GM19455 (cell line): ENCODE measurements at regions not wholly inside any gene's neighbourhood (a gene's known extent, or its start where the extent isn't known, plus 50 kb on each side); places are given as distances from the start of the nearest gene placed in this dataset.

Experiments used
- ATAC-seq: cut with Tn5 transposase; IDR thresholded peaks from one replicate; pipeline ENCODE4 v1.9.1; 2021; ENCODE audit not compliant: unreplicated experiment

- no peak for ATAC-seq
Measured at GRCh38 chr5:3654515-3654914, 58.9 kb downstream of the IRX1 start.

GRCh38 chr5:3656803-3657202 is 61.2 kb downstream of the IRX1 start:
- ATAC-seq: no peak

- no peak for ATAC-seq
Measured at GRCh38 chr5:3657364-3658022, 61.9 kb downstream of the IRX1 start.

GRCh38 chr5:3658929-3659328 is 63.3 kb downstream of the IRX1 start:
- no peak for ATAC-seq

- ATAC-seq: no peak
Measured at GRCh38 chr5:3659907-3660306, 64.3 kb downstream of the IRX1 start.

- ATAC-seq: no peak
Measured at GRCh38 chr5:3660630-3661029, 65.0 kb downstream of the IRX1 start.

GRCh38 chr5:3661755-3662296 is 66.2 kb downstream of the IRX1 start:
- ATAC-seq: no peak

GRCh38 chr5:3662344-3662743 is 66.7 kb downstream of the IRX1 start:
- ATAC-seq: no peak

GRCh38 chr5:3671337-3671736 is 75.7 kb downstream of the IRX1 start:
- ATAC-seq: no peak

GRCh38 chr5:3678801-3679200 is 83.2 kb downstream of the IRX1 start:
- ATAC-seq: no peak

GRCh38 chr5:3680821-3681220 is 85.2 kb downstream of the IRX1 start:
- ATAC-seq: no peak

GRCh38 chr5:3684118-3684517 is 88.5 kb downstream of the IRX1 start:
- no peak for ATAC-seq

- no peak for ATAC-seq
Measured at GRCh38 chr5:3684771-3685354, 89.2 kb downstream of the IRX1 start.

- no peak for ATAC-seq
Measured at GRCh38 chr5:3694819-3695218, 99.2 kb downstream of the IRX1 start.

- ATAC-seq: no peak
Measured at GRCh38 chr5:3695818-3696217, 100.2 kb downstream of the IRX1 start.

- ATAC-seq: no peak
Measured at GRCh38 chr5:3698412-3698811, 102.8 kb downstream of the IRX1 start.

GRCh38 chr5:3701694-3702093 is 106.1 kb downstream of the IRX1 start:
- no peak for ATAC-seq

- no peak for ATAC-seq
Measured at GRCh38 chr5:3704661-3705060, 109.0 kb downstream of the IRX1 start.

- no peak for ATAC-seq
Measured at GRCh38 chr5:3709068-3709716, 113.6 kb downstream of the IRX1 start.

GRCh38 chr5:3709717-3710348 is 114.2 kb downstream of the IRX1 start:
- no peak for ATAC-seq

GRCh38 chr5:3715062-3715461 is 119.4 kb downstream of the IRX1 start:
- ATAC-seq: no peak

GRCh38 chr5:3729631-3730030 is 134.0 kb downstream of the IRX1 start:
- ATAC-seq: no peak
